HG02763 (cell line): ENCODE measurements at regions not wholly inside any gene's neighbourhood (a gene's known extent, or its start where the extent isn't known, plus 50 kb on each side); places are given as distances from the start of the nearest gene placed in this dataset.

Experiments
- ATAC-seq: cut with Tn5 transposase; IDR thresholded peaks from one replicate; pipeline ENCODE4 v1.9.1; 2021; ENCODE audit warnings: mild to moderate bottlenecking, moderate library complexity; ENCODE audit not compliant: unreplicated experiment

DNA sequence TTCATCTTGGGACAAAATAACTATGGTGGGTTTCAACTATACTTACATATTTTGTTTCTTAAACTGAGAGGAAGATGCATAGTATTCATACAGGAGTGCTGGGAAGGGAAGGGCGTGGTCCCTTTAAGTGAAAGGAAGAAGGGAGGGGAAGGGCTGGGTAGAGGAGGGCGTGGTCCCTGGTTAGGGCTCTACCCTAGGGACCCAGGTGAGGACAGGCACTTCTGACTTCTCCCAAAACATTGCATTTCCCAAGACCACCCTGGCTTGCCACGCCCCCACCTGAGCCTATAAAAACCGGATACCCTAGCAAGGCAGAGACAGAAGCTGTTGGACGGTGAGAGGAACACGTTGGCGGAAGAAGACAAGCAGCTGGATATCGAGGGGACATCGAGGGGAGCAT, 157.6 kb upstream of the PLXNA4 start:
- no peak for ATAC-seq

DNA sequence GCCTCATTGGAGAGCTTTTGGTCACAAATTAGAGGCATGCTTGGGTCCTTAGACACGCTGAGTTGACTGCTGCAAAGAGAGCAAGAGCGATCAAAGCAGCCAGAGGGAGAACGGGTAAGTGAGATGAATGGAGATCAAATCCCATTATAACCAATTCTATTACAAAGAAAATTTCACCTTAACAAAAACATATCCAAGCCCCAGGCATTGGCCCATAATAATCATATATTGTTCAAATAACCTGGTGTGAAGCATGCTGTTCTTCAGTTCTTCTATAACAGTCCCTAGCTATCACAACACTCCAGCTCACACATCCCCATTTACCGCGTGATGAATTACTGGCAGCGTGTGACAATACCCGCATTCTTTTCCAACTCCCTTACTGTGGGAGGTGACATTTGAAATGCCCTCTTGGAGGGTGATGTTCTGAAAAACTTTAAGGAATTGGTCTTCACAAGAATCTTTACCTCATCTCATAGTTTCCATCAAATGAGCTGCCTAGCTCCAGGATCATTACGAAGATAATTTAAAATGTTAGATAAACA, 156.1 kb upstream of the PLXNA4 start:
- ATAC-seq, result no peak

DNA sequence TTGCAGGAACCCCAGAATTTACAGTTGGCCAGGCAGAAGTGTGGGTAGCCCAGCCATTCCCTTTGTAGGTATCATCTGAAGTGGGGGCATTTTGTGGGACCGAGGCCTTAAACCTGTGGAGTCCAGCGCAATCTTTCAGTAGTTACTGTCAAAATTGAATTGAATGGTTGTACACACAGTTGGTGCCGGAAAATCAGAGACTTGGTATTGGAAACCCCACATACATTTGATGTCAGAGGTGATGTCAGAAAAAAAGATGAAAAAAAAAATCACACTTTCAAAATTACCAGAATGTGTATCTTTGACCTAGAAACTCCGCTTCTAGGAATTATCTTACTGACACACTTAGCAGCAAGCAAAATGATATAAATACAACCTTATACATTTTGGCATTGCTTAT, 153.8 kb upstream of the PLXNA4 start:
- no peak for ATAC-seq

DNA sequence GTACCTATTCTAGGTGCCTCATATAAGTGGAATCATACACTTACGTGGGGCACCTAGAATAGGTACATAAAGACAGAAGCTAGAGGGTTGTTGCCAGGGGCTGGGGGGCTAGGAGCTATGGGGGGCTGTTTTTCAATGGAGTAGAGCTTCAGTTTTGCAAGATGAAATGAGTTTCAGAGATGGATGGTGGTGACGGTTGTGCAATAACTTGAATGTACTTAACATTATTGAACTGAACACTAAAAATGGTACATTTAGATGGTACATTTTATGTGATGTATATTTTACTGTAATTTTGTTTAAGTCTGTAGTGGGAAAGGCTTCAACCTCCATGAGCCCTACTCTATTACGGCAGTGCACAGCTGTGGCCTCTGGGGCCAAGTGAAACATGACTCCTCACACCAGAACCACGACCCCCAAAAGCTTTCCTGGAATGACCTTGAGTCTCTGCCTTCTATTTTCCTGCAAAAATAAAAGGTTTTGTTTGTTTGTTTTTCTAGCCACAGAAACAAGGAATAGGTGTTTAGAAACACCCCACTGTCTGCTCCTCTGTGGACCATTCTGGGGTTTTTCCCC, 147.3 kb upstream of the PLXNA4 start:
- ATAC-seq, result no peak

DNA sequence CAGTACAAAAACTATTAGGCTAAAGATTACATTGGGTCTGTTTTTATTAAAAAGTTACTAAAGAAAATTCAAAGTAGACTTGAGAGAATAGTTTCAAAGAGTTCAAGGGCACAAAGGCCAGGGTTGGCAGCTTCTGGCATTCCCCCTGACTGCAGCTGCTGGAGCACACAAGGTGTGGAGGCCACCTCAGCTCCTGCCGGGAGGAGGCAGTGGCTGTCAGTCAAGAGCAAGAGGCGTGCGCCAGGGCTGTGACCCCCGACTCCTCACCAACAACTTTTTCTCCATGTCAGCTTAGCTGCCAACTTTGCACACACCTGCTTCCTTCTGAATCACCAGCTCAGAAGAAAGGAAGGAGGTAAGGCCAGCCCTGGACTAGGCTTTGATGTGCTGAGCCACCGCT, 144.6 kb upstream of the PLXNA4 start:
- ATAC-seq, result no peak

DNA sequence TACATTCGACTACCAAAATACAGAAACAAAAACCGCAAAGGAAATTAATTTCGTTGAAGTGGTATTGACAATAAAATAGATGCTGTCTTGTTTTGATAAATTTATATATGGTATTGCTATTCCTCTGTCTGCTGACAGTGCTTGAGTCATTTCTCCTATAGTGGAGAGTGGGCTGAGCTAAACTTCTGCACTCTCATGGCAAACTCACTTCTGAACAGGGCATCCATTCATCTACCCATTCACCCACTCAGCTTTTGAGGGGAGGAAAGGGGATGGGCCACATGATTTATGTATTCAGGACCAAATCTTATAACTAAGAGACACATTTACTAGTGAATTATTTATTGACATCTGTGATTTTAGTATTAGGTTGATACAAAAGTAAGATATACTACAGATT, 137.6 kb upstream of the PLXNA4 start:
- no peak for ATAC-seq

DNA sequence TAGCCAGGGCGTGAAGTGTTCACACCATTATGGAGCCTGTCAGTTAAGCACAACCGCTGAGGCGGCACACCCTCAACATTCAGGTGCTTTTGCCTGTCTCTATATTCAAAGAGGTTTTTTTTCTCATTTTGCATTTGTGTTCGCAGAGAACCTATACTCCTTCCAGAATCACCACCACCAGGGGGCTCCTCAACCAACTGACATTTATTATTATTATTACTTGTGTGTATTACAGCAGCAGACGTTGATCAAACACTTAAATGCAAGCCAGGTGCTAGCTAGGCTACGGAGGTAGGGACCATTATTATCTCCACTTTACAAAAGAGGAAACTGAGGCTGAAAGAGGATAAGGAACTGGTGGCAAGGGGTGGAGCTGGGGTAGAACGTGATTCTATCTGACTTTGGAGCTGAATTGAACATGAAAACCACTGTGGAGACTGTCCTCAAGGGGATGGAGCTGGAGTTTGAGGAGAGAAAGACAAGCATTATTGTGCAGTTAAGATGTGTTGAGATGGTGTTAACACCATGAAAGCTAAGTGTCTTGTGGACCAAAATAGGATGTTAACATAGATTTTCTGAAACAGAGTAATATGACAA, 133.8 kb upstream of the PLXNA4 start:
- no peak for ATAC-seq

DNA sequence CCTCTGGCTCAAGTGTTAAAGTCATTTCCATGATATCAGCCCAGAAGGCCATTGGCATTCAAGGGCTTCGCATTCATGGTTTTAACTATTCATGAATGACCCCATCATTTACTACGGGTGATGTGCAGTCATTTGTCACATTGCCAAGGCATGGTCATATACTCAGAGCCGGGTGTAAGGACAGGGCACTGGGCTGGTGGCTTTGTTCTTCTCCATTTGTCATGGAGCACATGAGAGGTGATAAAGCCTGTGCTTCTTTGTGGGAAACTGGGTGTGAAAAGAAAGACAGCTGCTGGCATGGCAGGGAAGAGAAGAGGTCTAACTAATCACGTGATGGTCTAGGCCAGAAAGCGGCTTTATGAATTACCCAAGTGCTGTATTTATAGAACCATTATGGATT, 132.2 kb upstream of the PLXNA4 start:
- no peak for ATAC-seq

DNA sequence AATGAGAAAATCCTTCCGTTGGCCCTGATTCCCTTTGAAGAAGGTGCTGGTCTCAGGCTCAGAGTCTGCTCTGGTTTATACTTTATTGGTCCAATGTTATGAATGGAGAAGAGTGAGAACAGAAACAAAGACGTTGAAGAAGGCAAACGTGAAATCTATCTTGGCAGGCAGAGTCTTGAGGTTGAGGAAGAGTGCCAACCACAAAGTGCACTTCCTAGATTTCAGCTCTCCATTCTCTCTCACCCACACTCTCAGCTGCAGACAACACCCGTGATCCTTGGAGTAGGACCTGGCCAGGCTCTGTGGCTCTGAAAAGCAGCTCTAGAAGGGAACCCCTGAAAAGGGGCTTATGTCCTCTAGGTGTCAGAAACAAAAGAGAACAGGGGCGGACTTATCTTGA, 128.9 kb upstream of the PLXNA4 start:
- no peak for ATAC-seq

DNA sequence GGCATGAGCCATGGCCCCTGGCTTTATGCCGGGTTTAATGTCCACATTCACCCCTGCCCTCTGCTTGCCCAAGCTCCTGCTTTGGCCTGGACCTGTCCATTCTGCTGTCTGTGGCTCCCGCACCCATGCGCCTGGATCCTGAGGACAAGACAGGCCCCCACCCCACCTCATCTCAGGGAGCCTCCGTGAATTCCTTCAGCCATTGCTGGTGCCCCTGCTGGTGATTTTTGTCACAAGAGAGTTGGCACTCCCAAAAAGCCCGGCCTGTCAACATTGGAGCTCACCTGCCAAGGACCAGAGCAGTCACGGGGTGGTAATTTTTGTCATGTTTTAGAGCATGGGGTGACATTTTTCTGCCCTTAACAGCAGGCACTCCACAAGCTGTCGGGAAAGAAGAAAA, 127.5 kb upstream of the PLXNA4 start:
- no peak for ATAC-seq

DNA sequence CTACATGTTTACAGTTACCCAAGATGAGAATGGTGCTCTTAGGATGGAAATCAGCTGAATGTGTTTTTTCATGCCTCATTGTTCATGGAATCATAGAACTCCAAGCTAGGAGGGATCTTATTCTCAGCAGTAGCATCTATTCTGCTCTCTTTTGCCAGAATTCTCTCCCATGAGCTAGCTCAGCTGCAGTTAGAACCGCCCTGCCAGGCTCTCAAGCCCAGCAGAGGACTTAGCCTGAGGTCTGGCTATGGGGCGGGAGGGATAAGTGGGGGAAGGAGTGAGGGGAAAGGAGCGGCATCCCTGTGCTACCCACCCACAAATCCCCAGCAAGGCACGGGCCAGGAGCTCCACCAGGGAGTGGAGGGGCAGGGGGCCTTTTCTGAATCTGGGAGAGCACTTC, 120.7 kb upstream of the PLXNA4 start:
- ATAC-seq, result no peak

DNA sequence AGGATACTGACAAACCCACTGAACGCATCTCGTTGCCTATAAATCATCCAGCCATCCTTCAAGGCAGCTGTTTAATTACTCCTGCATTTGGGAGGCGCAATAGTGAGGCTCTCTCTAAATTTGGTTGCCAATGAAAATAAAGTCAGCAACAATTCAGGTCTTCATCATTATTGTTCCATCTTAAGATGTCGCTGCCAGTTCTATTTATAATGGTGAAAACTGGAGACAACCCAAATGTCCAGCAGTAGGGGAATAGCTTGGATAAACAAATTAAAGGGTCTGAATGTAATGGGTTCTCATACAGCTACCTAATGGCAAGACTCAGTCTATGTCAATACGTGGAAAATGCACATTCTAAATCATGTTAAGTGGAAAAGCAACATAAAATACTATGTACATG, 120.1 kb upstream of the PLXNA4 start:
- ATAC-seq, result no peak

DNA sequence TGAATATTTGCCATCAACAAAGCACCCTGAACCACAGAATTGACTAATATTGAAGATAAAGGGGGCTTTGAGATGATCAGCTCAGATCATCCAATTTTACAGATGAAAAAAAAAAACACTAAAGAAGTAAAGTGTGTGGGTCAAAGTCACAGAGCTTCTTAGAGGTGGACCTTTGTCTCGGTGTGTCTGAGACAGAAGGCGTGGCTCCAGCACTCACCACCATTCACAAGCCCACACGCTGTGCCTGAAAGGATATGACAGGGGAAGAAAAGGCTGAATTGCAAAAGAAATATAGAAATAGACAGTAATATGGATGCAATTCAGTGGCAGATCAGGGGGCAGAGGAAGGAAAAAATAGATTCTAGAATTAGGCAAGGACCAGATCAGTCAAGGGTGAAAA, 114.9 kb upstream of the PLXNA4 start:
- no peak for ATAC-seq

DNA sequence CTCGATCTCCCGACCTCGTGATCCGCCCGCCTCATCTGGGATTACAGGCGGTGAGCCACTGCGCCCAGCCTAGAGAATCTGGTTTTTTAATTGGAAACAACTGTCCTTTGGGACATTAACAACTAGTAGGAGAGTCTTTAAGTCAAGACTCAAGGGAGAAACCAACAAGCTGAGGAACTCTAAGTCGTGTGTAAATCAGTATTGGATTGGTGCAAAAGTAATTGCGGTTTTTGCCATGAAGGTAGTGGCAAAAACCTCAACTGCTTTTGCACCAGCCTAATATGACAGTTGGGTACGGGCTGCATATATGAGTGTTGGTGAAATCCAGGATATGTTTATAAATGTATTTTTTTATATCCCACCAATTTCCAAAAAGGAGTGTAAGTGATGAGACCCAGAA, 113.9 kb upstream of the PLXNA4 start:
- ATAC-seq, result no peak

DNA sequence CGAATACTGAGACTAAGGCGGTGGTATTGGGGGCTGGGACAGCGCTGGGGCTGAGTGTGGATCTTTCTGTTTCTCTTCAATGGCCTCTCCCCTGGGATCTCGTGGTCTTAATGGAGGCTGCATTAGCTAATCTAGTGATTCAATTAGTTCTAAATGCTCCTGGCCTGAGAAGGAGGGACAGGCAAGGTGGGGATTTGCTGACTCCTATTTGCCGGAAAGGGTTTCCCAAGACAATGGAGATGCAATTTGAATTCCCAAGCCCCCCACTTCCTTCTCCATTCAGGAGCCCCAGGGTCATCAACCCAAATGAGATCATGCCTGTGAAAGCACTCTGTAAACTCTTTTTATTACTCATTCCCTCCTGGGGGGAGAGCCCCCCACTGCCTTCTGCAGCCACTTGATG, 111.7 kb upstream of the PLXNA4 start:
- ATAC-seq, result no peak

DNA sequence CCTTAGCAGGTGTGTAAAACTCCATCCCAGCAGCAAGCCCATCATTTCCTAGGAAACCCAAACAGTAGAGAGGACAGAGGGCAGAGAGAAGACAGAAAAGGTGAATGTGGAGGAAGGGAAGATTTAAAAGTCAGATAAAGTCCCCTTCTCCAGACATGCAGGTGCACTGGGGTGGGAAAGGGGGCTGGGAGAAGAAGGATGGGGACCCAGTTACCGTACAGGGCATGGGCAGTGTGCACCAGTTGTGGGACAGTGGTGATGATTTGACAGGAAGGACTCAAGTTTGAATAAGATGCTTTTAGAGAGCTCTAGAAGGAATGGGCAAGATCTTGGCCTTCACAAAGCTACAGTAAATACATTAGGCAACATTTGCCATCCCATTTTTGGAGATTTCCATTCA, 110.7 kb upstream of the PLXNA4 start:
- ATAC-seq, result no peak

DNA sequence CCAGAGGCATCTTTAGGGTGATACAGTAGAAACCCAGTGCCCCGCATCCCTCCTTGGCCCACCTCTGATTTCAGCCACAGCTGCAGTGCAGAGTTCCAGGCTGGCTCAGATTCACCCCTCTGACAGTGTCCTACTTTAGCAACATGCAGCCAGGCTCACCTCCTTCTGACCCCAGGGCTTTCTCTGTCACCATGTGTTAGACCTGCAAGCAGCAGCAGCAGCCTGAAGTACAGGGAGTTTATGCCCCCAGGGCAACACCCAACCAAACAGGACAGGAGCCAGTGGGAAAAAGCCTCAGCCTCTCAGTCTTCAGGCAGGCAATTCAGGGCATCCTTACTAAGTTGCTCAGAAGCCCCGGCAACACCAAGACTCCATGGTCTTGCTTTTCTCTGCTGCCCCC, 109.0 kb upstream of the PLXNA4 start:
- ATAC-seq, result no peak

DNA sequence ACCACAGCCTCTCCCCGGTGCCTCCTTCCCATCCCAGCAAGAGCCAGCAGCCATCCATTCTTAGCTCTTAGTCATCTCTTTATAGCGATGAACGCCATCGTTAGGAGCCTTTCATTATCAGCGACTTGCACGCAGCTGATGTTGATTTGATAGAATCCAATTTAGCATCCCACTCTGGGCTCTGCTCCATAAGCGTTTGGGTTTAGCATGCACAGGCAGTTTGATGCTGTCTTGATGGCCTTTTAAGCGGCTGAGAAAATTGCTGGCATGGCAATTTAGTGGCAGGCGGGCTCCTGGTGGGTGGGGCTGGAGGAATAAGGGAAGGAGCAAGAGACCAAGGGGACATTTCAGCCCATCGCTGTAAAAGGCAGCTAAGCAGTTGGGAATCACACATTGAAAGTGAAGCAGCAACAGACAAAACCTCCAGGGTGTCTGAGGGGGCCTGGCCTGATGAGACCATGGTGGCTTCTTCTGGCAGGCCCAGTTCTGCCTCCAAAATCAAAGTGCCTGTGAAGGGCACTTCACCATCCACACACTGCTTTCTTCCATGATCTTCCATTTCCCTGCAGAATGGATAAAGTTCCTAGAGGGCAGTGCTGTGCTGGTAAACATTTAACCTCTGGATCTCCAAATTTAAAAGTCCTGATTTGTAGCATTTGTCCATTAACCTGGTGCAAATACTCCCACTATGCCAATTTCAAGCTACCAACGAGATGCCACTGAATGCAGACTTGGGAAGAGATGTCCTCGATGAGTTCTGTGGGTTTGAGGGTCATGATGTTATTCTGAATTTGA, 107.8 kb upstream of the PLXNA4 start:
- no peak for ATAC-seq

DNA sequence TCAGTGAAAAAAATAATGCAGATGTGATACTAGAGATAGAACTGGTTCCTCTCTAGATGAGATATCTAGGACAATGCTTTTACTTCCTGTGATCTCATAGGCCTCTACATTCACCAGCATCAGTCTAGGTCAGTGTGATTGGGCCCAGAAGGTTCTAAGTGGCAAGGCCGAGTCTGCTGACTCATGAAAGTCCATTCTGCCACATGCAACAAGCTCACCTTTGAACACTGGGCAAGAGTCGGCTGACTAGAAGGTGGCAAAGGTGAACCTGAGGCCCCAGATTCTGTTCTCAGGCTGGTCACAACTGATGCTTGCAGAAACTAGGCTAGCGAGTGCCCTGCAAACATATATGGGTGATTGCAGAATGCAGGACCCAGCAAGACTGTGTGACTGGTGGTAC, 105.7 kb upstream of the PLXNA4 start:
- ATAC-seq, result no peak

DNA sequence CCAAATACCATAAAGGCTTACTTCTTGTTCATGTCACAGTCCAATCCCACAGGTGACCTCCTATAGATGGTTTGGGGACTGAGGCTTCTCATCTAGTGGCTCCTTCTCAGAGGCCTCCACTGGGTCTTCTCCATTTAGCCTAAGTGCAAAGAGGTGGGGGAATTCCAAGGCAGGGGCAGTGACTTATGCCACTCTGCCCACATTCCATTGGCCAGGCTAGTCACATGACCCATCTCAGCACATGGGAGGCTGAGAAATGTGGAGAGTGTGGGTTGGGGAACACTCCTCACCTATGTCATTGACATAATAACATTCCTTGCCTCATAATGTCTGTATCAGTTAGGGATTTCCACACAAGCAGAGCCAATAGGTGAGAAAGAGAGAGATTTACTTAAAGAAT, 104.3 kb upstream of the PLXNA4 start:
- no peak for ATAC-seq

DNA sequence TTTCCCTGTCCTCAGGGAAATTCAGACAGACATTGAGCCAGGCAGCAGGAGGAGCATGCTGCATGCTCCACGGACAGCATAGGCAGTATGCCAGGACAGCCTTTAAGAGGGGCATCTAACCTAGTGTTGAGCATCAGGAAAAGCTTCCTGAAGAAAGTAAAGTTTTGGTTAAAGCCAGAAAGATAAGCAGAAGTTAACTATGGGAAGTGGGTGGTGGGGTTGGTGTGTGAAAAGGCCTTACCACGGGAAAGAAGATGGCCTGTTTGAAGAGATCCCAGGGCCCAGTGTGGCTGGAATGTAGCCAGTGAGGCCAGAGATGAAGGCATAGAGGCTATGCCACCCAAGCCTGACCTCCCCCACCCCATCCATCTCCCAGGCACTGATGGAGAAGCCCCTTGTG, 102.4 kb upstream of the PLXNA4 start:
- ATAC-seq, result no peak

DNA sequence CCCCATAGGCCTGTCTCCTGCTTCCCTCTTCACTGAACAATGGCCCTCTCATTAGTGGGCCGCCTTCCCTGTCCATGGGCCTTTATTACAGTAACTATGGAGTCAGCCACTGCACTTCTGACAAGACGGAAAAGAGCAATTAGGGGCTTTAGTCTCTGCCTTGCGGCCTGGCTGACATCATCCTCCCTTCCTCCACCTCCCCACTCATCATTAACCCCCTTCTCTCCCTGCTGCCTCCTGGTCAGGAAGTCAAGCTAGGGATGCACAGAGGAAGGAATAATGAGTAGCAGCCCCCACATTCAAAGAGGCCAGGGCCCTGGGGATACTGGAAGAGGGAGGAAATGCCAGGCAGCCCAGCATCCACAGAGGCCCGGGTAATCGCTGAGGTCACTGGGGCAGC, 101.6 kb upstream of the PLXNA4 start:
- ATAC-seq, result no peak
